Esophagus muscularis mucosa (tissue), 3 donors: ENCODE measurements at regions not wholly inside any gene's neighbourhood (a gene's known extent, or its start where the extent isn't known, plus 50 kb on each side); places are given as distances from the start of the nearest gene placed in this dataset.

Source experiments
- CTCF ChIP-seq, 3 experiments: fragments of 200-600 bp in 2 of 3; fragments of 450-650 bp in 1 of 3; sonication (generic) in 2 of 3; IDR thresholded peaks; one replicate each; pipeline ENCODE4 v1.5.1; 2017 to 2019; ENCODE audit warnings: antibody characterized with exemption in 3 of 3, mild to moderate bottlenecking in 2 of 3, moderate library complexity in 1 of 3
- POLR2AphosphoS5 ChIP-seq, 2 donors: sonication (generic); formaldehyde crosslinking; IDR thresholded peaks; one replicate each; pipeline ENCODE4 v1.6.1; 2017; ENCODE audit warnings: antibody characterized with exemption in 2 of 2

GRCh38 chr19:46954993-46955812, 64.4 kb upstream of the NPAS1 start:
- TF ChIP-seq CTCF (IDR thresholded peaks at IDR 0.05) (no peak), POLR2AphosphoS5 (IDR thresholded peaks at IDR 0.05) (no peak)
